ENCODE measurements at regions not wholly inside any gene's neighbourhood (a gene's known extent, or its start where the extent isn't known, plus 50 kb on each side); places are given as distances from the start of the nearest gene placed in this dataset.
"Not testable (repeated sequence)": the region's sequence is repeated elsewhere in the genome, so short reads cannot be mapped to it uniquely, and the experiment has no call there.

- DNase-seq = no peak
- no peak overlapping the region for H3K4me3 ChIP-seq (ENCODE audit: low read length)
- H3K27ac ChIP-seq (ENCODE audit: low read length) = no peak overlapping the region
- H3K27me3 ChIP-seq (ENCODE audit: control insufficient read depth, insufficient read depth, low read length) = no peaks in the 10 kb centered on the region
- no peaks in the 10 kb centered on the region for H3K9me3 ChIP-seq (replicated peaks; ENCODE audit: control insufficient read depth, low read depth, low read length)
- 90% methylated on average over 5 of the region's 6 CpGs for WGBS (ENCODE audit: insufficient coverage)
- H3K4me1 ChIP-seq (ENCODE audit: control insufficient read depth, insufficient read depth, low read length) = no peaks in the 10 kb centered on the region
- no peaks in the 10 kb centered on the region for H3K36me3 ChIP-seq (ENCODE audit: control insufficient read depth, insufficient read depth, low read length)
These were observed 72.4 kb upstream of the SLC66A3 start for GRCh38 chr2:11082880-11083279.

- not testable (repeated sequence) for H3K27me3 ChIP-seq (ENCODE audit: control insufficient read depth, insufficient read depth, low read length); H3K4me1 ChIP-seq (ENCODE audit: control insufficient read depth, insufficient read depth, low read length); DNase-seq; H3K9me3 ChIP-seq (replicated peaks; ENCODE audit: control insufficient read depth, low read depth, low read length); H3K36me3 ChIP-seq (ENCODE audit: control insufficient read depth, insufficient read depth, low read length); H3K4me3 ChIP-seq (ENCODE audit: low read length); H3K27ac ChIP-seq (ENCODE audit: low read length)
- WGBS (ENCODE audit: insufficient coverage) = 91% methylated on average over 10 of the region's 17 CpGs
These were observed 66.4 kb upstream of the SLC66A3 start for GRCh38 chr2:11088821-11089220.

- Histone ChIP-seq H3K27me3 (ENCODE audit: control insufficient read depth, insufficient read depth, low read length) (peaks cover 2% of the 10 kb centered on the region), H3K27ac (ENCODE audit: low read length) (no peak overlapping the region), H3K9me3 (replicated peaks; ENCODE audit: control insufficient read depth, low read depth, low read length) (no peaks in the 10 kb centered on the region), H3K36me3 (ENCODE audit: control insufficient read depth, insufficient read depth, low read length) (no peaks in the 10 kb centered on the region), H3K4me3 (ENCODE audit: low read length) (no peak overlapping the region), H3K4me1 (ENCODE audit: control insufficient read depth, insufficient read depth, low read length) (no peaks in the 10 kb centered on the region)
- WGBS (ENCODE audit: insufficient coverage) = no CpG with 5 or more reads among the region's 2 CpGs
- no peak for DNase-seq
These were observed 65.1 kb upstream of the SLC66A3 start for GRCh38 chr2:11090187-11090586.

- no CpG with 5 or more reads among the region's 5 CpGs for WGBS (ENCODE audit: insufficient coverage)
These were observed 62.4 kb upstream of the SLC66A3 start for GRCh38 chr2:11092701-11093335.

GRCh38 chr2:11093467-11093866, 61.8 kb upstream of the SLC66A3 start:
- 43% methylated on average over 4 of the region's 4 CpGs for WGBS (ENCODE audit: insufficient coverage)
- Histone ChIP-seq H3K27me3 (ENCODE audit: control insufficient read depth, insufficient read depth, low read length) (peaks cover 2% of the 10 kb centered on the region), H3K4me3 (ENCODE audit: low read length) (no peak overlapping the region), H3K4me1 (ENCODE audit: control insufficient read depth, insufficient read depth, low read length) (no peaks in the 10 kb centered on the region), H3K36me3 (ENCODE audit: control insufficient read depth, insufficient read depth, low read length) (no peaks in the 10 kb centered on the region), H3K9me3 (replicated peaks; ENCODE audit: control insufficient read depth, low read depth, low read length) (no peaks in the 10 kb centered on the region), H3K27ac (ENCODE audit: low read length) (no peak overlapping the region)
- no peak for DNase-seq

More at GRCh38 chr2:11092701-11093335, 62.4 kb upstream of the SLC66A3 start:
- Histone ChIP-seq H3K27me3 (ENCODE audit: control insufficient read depth, insufficient read depth, low read length) (peaks cover 2% of the 10 kb centered on the region), H3K4me3 (ENCODE audit: low read length) (no peak overlapping the region), H3K36me3 (ENCODE audit: control insufficient read depth, insufficient read depth, low read length) (no peaks in the 10 kb centered on the region), H3K27ac (ENCODE audit: low read length) (no peak overlapping the region), H3K9me3 (replicated peaks; ENCODE audit: control insufficient read depth, low read depth, low read length) (no peaks in the 10 kb centered on the region), H3K4me1 (ENCODE audit: control insufficient read depth, insufficient read depth, low read length) (no peaks in the 10 kb centered on the region)
- no peak for DNase-seq

GRCh38 chr2:11094021-11094810, 61.1 kb upstream of the SLC66A3 start:
- Histone ChIP-seq H3K36me3 (ENCODE audit: control insufficient read depth, insufficient read depth, low read length) (no peaks in the 10 kb centered on the region), H3K27ac (ENCODE audit: low read length) (no peak overlapping the region), H3K27me3 (ENCODE audit: control insufficient read depth, insufficient read depth, low read length) (peaks cover 2% of the 10 kb centered on the region), H3K9me3 (replicated peaks; ENCODE audit: control insufficient read depth, low read depth, low read length) (no peaks in the 10 kb centered on the region), H3K4me1 (ENCODE audit: control insufficient read depth, insufficient read depth, low read length) (no peaks in the 10 kb centered on the region), H3K4me3 (ENCODE audit: low read length) (no peak overlapping the region)
- 76% methylated on average over 13 of the region's 19 CpGs for WGBS (ENCODE audit: insufficient coverage)
- DNase-seq = no peak

- no peak for DNase-seq
- Histone ChIP-seq H3K4me1 (ENCODE audit: control insufficient read depth, insufficient read depth, low read length) (no peaks in the 10 kb centered on the region), H3K27me3 (ENCODE audit: control insufficient read depth, insufficient read depth, low read length) (peaks cover 2% of the 10 kb centered on the region), H3K4me3 (ENCODE audit: low read length) (no peak overlapping the region), H3K36me3 (ENCODE audit: control insufficient read depth, insufficient read depth, low read length) (no peaks in the 10 kb centered on the region), H3K9me3 (replicated peaks; ENCODE audit: control insufficient read depth, low read depth, low read length) (no peaks in the 10 kb centered on the region), H3K27ac (ENCODE audit: low read length) (no peak overlapping the region)
- 77% methylated on average over 5 of the region's 10 CpGs for WGBS (ENCODE audit: insufficient coverage)
These were observed 58.7 kb upstream of the SLC66A3 start for GRCh38 chr2:11096591-11096990.

GRCh38 chr2:11097038-11097720, 58.1 kb upstream of the SLC66A3 start:
- 77% methylated on average over 3 of the region's 13 CpGs for WGBS (ENCODE audit: insufficient coverage)
- DNase-seq = no peak
- H3K4me3 ChIP-seq (ENCODE audit: low read length) = no peak overlapping the region
- H3K4me1 ChIP-seq (ENCODE audit: control insufficient read depth, insufficient read depth, low read length) = no peaks in the 10 kb centered on the region
- H3K36me3 ChIP-seq (ENCODE audit: control insufficient read depth, insufficient read depth, low read length) = no peaks in the 10 kb centered on the region
- no peaks in the 10 kb centered on the region for H3K9me3 ChIP-seq (replicated peaks; ENCODE audit: control insufficient read depth, low read depth, low read length)
- no peak overlapping the region for H3K27ac ChIP-seq (ENCODE audit: low read length)
- peaks cover 2% of the 10 kb centered on the region for H3K27me3 ChIP-seq (ENCODE audit: control insufficient read depth, insufficient read depth, low read length)

GRCh38 chr2:11097854-11098387, 57.3 kb upstream of the SLC66A3 start:
- Histone ChIP-seq H3K9me3 (replicated peaks; ENCODE audit: control insufficient read depth, low read depth, low read length) (no peaks in the 10 kb centered on the region), H3K27ac (ENCODE audit: low read length) (no peak overlapping the region), H3K4me3 (ENCODE audit: low read length) (no peak overlapping the region), H3K27me3 (ENCODE audit: control insufficient read depth, insufficient read depth, low read length) (peaks cover 2% of the 10 kb centered on the region), H3K36me3 (ENCODE audit: control insufficient read depth, insufficient read depth, low read length) (no peaks in the 10 kb centered on the region), H3K4me1 (ENCODE audit: control insufficient read depth, insufficient read depth, low read length) (no peaks in the 10 kb centered on the region)
- no peak for DNase-seq
- 68% methylated on average over 9 of the region's 13 CpGs for WGBS (ENCODE audit: insufficient coverage)
